ENCODE measurements at regions not wholly inside any gene's neighbourhood (a gene's known extent, or its start where the extent isn't known, plus 50 kb on each side); places are given as distances from the start of the nearest gene placed in this dataset.

DNA sequence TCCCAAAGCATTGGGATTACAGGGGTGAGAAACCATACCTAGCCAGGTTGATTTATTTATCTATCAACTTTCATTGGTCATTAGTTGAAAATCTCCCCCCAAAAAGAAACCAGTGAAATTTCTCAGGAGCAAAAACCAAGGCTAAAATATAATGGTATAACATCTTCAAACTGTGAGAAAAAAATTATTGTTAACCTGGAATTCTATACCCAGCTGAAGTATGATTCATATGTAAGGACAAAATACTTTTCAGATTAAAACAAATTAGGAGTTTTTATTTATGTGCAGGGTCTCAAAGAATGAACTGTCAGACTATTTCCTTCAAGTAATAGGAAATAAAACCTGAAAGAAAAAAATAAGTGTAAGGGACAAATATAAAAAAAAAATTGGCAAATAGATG lies 1053.9 kb downstream of the UQCRFS1 start:
- Mint-ChIP-seq H3K4me3 (no peak overlapping the region), H3K36me3 (ENCODE audit: low read depth) (no peaks in the 10 kb centered on the region), H3K27ac (no peak overlapping the region), H3K27me3 (no peaks in the 10 kb centered on the region), H3K9me3 (peaks cover 18% of the 10 kb centered on the region), H3K4me1 (ENCODE audit: low read depth) (no peaks in the 10 kb centered on the region)
- CTCF ChIA-PET, result no interaction called here
- POLR2A ChIA-PET, result no interaction called here
- intact Hi-C loops (cut with micrococcal nuclease), result no loop called here
- no peak for ATAC-seq
- no peak for DNase-seq
- TF ChIP-seq CTCF (IDR thresholded peaks at IDR 0.05), result no peak

- no peak for ATAC-seq
These were observed 1057.7 kb downstream of the UQCRFS1 start for GRCh38 chr19:28155265-28155664.

GRCh38 chr19:28154077-28154476 lies 1058.9 kb downstream of the UQCRFS1 start:
- POLR2A ChIA-PET, result no interaction called here
- no peaks in the 10 kb centered on the region for H3K4me1 Mint-ChIP-seq (ENCODE audit: low read depth)

More at GRCh38 chr19:28155265-28155664, 1057.7 kb downstream of the UQCRFS1 start:
- no peaks in the 10 kb centered on the region for H3K27me3 Mint-ChIP-seq
- no peak overlapping the region for H3K4me3 Mint-ChIP-seq
- DNase-seq, result no peak
- H3K27ac Mint-ChIP-seq, result no peak overlapping the region
- ChIA-PET POLR2A (no interaction called here), CTCF (no interaction called here)
- H3K4me1 Mint-ChIP-seq (ENCODE audit: low read depth), result no peaks in the 10 kb centered on the region
- TF ChIP-seq CTCF (IDR thresholded peaks at IDR 0.05), result no peak
- peaks cover 8% of the 10 kb centered on the region for H3K9me3 Mint-ChIP-seq
- no peaks in the 10 kb centered on the region for H3K36me3 Mint-ChIP-seq (ENCODE audit: low read depth)
- intact Hi-C loops (cut with micrococcal nuclease), result no loop called here

GRCh38 chr19:28153123-28153522 lies 1059.8 kb downstream of the UQCRFS1 start:
- Mint-ChIP-seq H3K4me3 (no peak overlapping the region), H3K9me3 (peaks cover 5% of the 10 kb centered on the region), H3K27ac (no peak overlapping the region), H3K4me1 (ENCODE audit: low read depth) (no peaks in the 10 kb centered on the region), H3K36me3 (ENCODE audit: low read depth) (no peaks in the 10 kb centered on the region), H3K27me3 (no peaks in the 10 kb centered on the region)
- ATAC-seq (no peak), DNase-seq (no peak)
- POLR2A ChIA-PET, result no interaction called here
- CTCF ChIA-PET, result no interaction called here
- intact Hi-C loops (cut with micrococcal nuclease), result no loop called here
- no peak for TF ChIP-seq CTCF (IDR thresholded peaks at IDR 0.05)

More at GRCh38 chr19:28154077-28154476, 1058.9 kb downstream of the UQCRFS1 start:
- TF ChIP-seq CTCF (IDR thresholded peaks at IDR 0.05), result no peak
- Mint-ChIP-seq H3K27me3 (no peaks in the 10 kb centered on the region), H3K27ac (no peak overlapping the region), H3K9me3 (peaks cover 5% of the 10 kb centered on the region), H3K4me3 (no peak overlapping the region), H3K36me3 (ENCODE audit: low read depth) (no peaks in the 10 kb centered on the region)
- DNase-seq (no peak), ATAC-seq (no peak)
- CTCF ChIA-PET, result no interaction called here
- intact Hi-C loops (cut with micrococcal nuclease), result no loop called here

- H3K36me3 Mint-ChIP-seq (ENCODE audit: low read depth), result no peaks in the 10 kb centered on the region
- CTCF ChIA-PET, result no interaction called here
- DNase-seq (no peak), ATAC-seq (no peak)
- no peak overlapping the region for H3K27ac Mint-ChIP-seq
- TF ChIP-seq CTCF (IDR thresholded peaks at IDR 0.05), result no peak
- peaks cover 5% of the 10 kb centered on the region for H3K9me3 Mint-ChIP-seq
- POLR2A ChIA-PET, result no interaction called here
- intact Hi-C loops (cut with micrococcal nuclease), result no loop called here
- no peaks in the 10 kb centered on the region for H3K27me3 Mint-ChIP-seq
- H3K4me3 Mint-ChIP-seq, result no peak overlapping the region
- no peaks in the 10 kb centered on the region for H3K4me1 Mint-ChIP-seq (ENCODE audit: low read depth)
These were observed 1060.8 kb downstream of the UQCRFS1 start for GRCh38 chr19:28152195-28152594.

All from activated CD8-positive, alpha-beta T cell treated with anti-CD3 and anti-CD28 coated beads for 36 hours (primary cell).